OCI-LY7 (cell line): ENCODE measurements at regions not wholly inside any gene's neighbourhood (a gene's known extent, or its start where the extent isn't known, plus 50 kb on each side); places are given as distances from the start of the nearest gene placed in this dataset.

Experiments
- EZH2phosphoT487 ChIP-seq: fragments of 200-600 bp; sonication (generic); IDR thresholded peaks from 2 replicates; pipeline ENCODE4 v1.6.1; 2018; ENCODE audit warnings: low read depth, borderline replicate concordance, mild to moderate bottlenecking, mixed run types, antibody characterized with exemption, low read length, moderate library complexity, mixed read lengths
- TF ChIP-seq, protein P1 (sequence below): fragments of 200-600 bp; sonication (generic); conservative IDR thresholded peaks from 2 replicates; pipeline ENCODE4 v1.5.1; 2014; ENCODE audit warnings: mild to moderate bottlenecking, antibody characterized with exemption, low read length, moderate library complexity, mixed read lengths

DNA sequence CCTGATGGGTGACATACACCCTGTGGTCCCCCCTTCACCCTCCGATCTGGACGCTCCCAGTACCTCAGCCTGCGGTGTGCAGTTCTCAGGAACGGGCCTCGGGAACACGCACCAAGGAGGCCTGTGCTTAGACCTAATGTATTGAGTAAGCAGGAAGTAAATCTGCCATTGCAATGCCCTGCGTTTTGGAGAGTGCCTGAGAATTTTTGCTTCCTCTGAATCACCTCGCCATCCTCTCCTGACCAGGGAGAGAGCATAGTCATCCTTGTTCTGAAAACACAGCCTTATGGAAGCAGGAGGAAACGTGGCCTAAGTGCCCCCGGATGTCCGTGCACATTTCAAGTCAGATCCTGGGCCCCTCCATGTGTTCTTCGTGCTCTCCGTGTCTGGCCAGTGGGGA lies 272.2 kb downstream of the NDUFA10 start:
- TF ChIP-seq, protein P1, sequence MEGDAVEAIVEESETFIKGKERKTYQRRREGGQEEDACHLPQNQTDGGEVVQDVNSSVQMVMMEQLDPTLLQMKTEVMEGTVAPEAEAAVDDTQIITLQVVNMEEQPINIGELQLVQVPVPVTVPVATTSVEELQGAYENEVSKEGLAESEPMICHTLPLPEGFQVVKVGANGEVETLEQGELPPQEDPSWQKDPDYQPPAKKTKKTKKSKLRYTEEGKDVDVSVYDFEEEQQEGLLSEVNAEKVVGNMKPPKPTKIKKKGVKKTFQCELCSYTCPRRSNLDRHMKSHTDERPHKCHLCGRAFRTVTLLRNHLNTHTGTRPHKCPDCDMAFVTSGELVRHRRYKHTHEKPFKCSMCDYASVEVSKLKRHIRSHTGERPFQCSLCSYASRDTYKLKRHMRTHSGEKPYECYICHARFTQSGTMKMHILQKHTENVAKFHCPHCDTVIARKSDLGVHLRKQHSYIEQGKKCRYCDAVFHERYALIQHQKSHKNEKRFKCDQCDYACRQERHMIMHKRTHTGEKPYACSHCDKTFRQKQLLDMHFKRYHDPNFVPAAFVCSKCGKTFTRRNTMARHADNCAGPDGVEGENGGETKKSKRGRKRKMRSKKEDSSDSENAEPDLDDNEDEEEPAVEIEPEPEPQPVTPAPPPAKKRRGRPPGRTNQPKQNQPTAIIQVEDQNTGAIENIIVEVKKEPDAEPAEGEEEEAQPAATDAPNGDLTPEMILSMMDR = no peak
- no peak for TF ChIP-seq EZH2phosphoT487
